CD4-positive, alpha-beta T cell (primary cell): ENCODE measurements at regions not wholly inside any gene's neighbourhood (a gene's known extent, or its start where the extent isn't known, plus 50 kb on each side); places are given as distances from the start of the nearest gene placed in this dataset.
"Not testable (repeated sequence)": the region's sequence is repeated elsewhere in the genome, so short reads cannot be mapped to it uniquely, and the experiment has no call there.

Experiments
- ATAC-seq: fragments of 200-7000 bp; cut with Tn5 transposase; one replicate; pipeline ENCODE4 v1.10.0; 2022; ENCODE audit warnings: mild to moderate bottlenecking; ENCODE audit not compliant: poor library complexity
- CTCF ChIA-PET: fragments of 350-600 bp; sonication (Branson Sonifier 250); formaldehyde crosslinking; loops from one replicate; lab custom pipeline; 2021; ENCODE audit warnings: antibody characterized with exemption, inconsistent platforms; lab: Charles Lee
- POLR2A ChIA-PET: fragments of 350-600 bp; sonication (Branson Sonifier 250); formaldehyde crosslinking; loops from one replicate; lab custom pipeline; 2021; ENCODE audit warnings: antibody characterized with exemption, inconsistent platforms; lab: Charles Lee
- DNase-seq, 14 experiments: peaks; one replicate each; pipeline ENCODE4 v3.0.0-alpha.2; 2013 to 2020; ENCODE audit warnings: mixed read lengths in 2 of 14
- H3K27ac ChIP-seq, 2 donors: one replicate each; pipeline versions ENCODE4 v1.5.1 to v1.7.0; 2013; ENCODE audit warnings: low read length in 2 of 2, low read depth in 1 of 2, mild to moderate bottlenecking in 1 of 2
- H3K27me3 ChIP-seq, 2 experiments: 1 replicate in 1 of 2; 2 replicates in 1 of 2; pipeline versions ENCODE4 v1.6.1 to v1.7.0; 2013; ENCODE audit warnings: low read length in 2 of 2, control low read depth in 1 of 2, mild to moderate bottlenecking in 1 of 2, moderate library complexity in 1 of 2; ENCODE audit not compliant: insufficient read depth in 2 of 2, control insufficient read depth in 1 of 2
- H3K36me3 ChIP-seq: one replicate; pipeline ENCODE4 v1.6.1; 2013; ENCODE audit warnings: low read length, control low read depth; ENCODE audit not compliant: insufficient read depth
- H3K4me1 ChIP-seq: one replicate; pipeline ENCODE4 v1.6.1; 2013; ENCODE audit warnings: low read length, control low read depth; ENCODE audit not compliant: insufficient read depth
- H3K4me3 ChIP-seq: one replicate; pipeline ENCODE4 v1.5.1; 2013; ENCODE audit warnings: mild to moderate bottlenecking, low read length, moderate library complexity
- H3K9me3 ChIP-seq, 2 experiments: 1 replicate in 1 of 2; 2 replicates in 1 of 2; pipeline versions ENCODE4 v1.6.1 to v1.7.0; 2013; ENCODE audit warnings: low read length in 2 of 2, mild to moderate bottlenecking in 2 of 2, control low read depth in 1 of 2, moderate library complexity in 1 of 2; ENCODE audit not compliant: control insufficient read depth in 1 of 2, insufficient read depth in 1 of 2
- H3K27ac Mint-ChIP-seq: one replicate; pipeline ENCODE4 v1.8.0; 2020; ENCODE audit warnings: mixed read lengths
- H3K27me3 Mint-ChIP-seq: one replicate; pipeline ENCODE4 v1.8.0; 2021; ENCODE audit warnings: mixed read lengths
- H3K36me3 Mint-ChIP-seq: one replicate; pipeline ENCODE4 v1.8.0; 2021; ENCODE audit warnings: low read depth, mixed read lengths
- H3K4me1 Mint-ChIP-seq: one replicate; pipeline ENCODE4 v1.8.0; 2021; ENCODE audit warnings: low read depth, mixed read lengths
- H3K4me3 Mint-ChIP-seq: one replicate; pipeline ENCODE4 v1.8.0; 2020; ENCODE audit warnings: mild to moderate bottlenecking, mixed read lengths
- H3K9me3 Mint-ChIP-seq: one replicate; pipeline ENCODE4 v1.8.0; 2020; ENCODE audit warnings: mixed read lengths
- intact Hi-C, 2 experiments: fragments of 100-400 bp; cut with DNase I in 1 of 2; cut with micrococcal nuclease in 1 of 2; formaldehyde crosslinking; loops; one replicate each; pipeline versions ENCODE4 v1.15.1 to v1.9.0; 2023 to 2025; cut with DNase I, micrococcal nuclease
- TF ChIP-seq, protein P1 (sequence below): fragments of 200-600 bp; IDR thresholded peaks from one replicate; pipeline ENCODE4 v1.8.0; 2022; ENCODE audit warnings: antibody characterized with exemption, mild to moderate bottlenecking

DNA sequence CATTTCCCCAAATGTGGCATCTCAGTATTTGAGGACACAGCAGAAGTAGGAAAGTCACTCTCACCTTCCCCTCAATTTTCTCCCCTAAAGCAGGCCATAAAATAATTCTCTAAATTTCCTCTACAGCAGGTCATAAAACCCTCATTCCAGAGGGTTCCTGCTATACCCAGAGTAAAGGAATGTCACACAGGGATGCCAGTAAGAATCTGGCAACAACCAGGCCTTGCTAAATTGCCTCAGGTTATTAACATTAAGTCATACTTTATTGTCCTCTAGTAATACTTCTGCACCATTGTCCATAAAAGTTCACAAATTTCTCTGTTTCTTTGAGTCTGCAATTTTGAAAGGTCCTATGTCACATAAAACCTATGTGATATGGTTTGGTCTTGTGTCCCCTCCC lies 685.7 kb upstream of the SLIT2 start:
- Histone ChIP-seq H3K9me3 (no peaks in the 10 kb centered on the region), H3K27me3 (no peaks in the 10 kb centered on the region), H3K4me3 (no peak overlapping the region), H3K27ac (no peak overlapping the region), H3K36me3 (no peaks in the 10 kb centered on the region), H3K4me1 (no peaks in the 10 kb centered on the region)
- H3K4me3 Mint-ChIP-seq = no peak overlapping the region
- no peak for DNase-seq
- H3K27me3 Mint-ChIP-seq = no peaks in the 10 kb centered on the region
- TF ChIP-seq, protein P1, sequence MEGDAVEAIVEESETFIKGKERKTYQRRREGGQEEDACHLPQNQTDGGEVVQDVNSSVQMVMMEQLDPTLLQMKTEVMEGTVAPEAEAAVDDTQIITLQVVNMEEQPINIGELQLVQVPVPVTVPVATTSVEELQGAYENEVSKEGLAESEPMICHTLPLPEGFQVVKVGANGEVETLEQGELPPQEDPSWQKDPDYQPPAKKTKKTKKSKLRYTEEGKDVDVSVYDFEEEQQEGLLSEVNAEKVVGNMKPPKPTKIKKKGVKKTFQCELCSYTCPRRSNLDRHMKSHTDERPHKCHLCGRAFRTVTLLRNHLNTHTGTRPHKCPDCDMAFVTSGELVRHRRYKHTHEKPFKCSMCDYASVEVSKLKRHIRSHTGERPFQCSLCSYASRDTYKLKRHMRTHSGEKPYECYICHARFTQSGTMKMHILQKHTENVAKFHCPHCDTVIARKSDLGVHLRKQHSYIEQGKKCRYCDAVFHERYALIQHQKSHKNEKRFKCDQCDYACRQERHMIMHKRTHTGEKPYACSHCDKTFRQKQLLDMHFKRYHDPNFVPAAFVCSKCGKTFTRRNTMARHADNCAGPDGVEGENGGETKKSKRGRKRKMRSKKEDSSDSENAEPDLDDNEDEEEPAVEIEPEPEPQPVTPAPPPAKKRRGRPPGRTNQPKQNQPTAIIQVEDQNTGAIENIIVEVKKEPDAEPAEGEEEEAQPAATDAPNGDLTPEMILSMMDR = no peak
- H3K27ac Mint-ChIP-seq = no peak overlapping the region
- CTCF ChIA-PET = interaction anchor here (1.2 kb wide), 1 partner anchor 22 kb away, joined by 3 read pairs; no protein-coding TSS in a partner anchor
- intact Hi-C loops = no loop called here
- H3K36me3 Mint-ChIP-seq = no peaks in the 10 kb centered on the region
- H3K4me1 Mint-ChIP-seq = no peaks in the 10 kb centered on the region
- H3K9me3 Mint-ChIP-seq = peaks cover 7% of the 10 kb centered on the region
- no peak for ATAC-seq
- POLR2A ChIA-PET = no interaction called here

DNA sequence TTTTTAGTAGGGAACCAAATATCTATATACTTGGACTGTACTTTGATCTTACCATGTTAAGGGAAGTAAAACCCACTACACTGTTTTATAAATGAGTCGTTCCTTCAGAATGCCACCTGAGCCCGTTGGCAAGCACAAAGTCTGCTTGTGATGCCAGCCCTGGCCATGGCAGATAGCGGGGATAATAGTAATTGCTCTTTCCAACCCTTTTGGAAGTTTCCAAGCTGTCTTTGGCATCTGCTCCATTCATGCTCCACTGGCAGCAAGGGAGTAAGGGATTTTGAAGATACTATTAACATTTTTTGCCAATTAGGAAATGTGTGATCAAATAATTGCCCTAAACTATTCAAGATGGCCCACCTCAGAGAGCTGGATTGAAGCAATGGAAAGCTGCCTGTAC lies 689.2 kb upstream of the SLIT2 start:
- Histone ChIP-seq H3K9me3 (no peaks in the 10 kb centered on the region), H3K27me3 (no peaks in the 10 kb centered on the region), H3K36me3 (no peaks in the 10 kb centered on the region), H3K4me1 (no peaks in the 10 kb centered on the region), H3K27ac (no peak overlapping the region), H3K4me3 (no peak overlapping the region)
- TF ChIP-seq, protein P1 = no peak
- H3K27ac Mint-ChIP-seq = no peak overlapping the region
- peaks cover 8% of the 10 kb centered on the region for H3K9me3 Mint-ChIP-seq
- ChIA-PET CTCF (no interaction called here), POLR2A (no interaction called here)
- intact Hi-C loops = no loop called here
- ATAC-seq (no peak), DNase-seq (no peak)
- H3K4me1 Mint-ChIP-seq = no peaks in the 10 kb centered on the region
- H3K4me3 Mint-ChIP-seq = no peak overlapping the region
- no peaks in the 10 kb centered on the region for H3K27me3 Mint-ChIP-seq
- no peaks in the 10 kb centered on the region for H3K36me3 Mint-ChIP-seq

DNA sequence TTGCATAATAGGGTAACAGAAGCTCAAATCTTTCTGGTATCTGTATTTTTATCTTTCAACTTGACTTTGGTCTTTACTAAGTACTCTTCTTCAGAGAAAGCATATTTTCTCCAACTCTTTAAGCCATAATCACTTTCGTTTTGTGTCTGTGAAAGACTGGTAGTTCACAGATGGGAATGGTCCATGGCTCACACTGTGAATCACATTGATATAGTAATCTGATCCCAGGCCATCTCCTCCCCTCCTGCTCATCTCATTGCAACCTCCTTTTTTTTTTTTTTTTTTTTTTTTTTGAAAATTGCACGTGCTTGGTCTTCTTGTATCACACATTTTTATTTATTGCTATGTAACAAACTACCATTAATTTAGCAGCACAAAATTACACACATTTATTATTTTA lies 694.5 kb upstream of the SLIT2 start:
- Mint-ChIP-seq H3K36me3 (no peaks in the 10 kb centered on the region), H3K27ac (no peak overlapping the region), H3K4me3 (no peak overlapping the region), H3K9me3 (peaks cover 4% of the 10 kb centered on the region), H3K27me3 (no peaks in the 10 kb centered on the region), H3K4me1 (no peaks in the 10 kb centered on the region)
- TF ChIP-seq, protein P1 = no peak
- intact Hi-C loops = no loop called here
- Histone ChIP-seq H3K36me3 (no peaks in the 10 kb centered on the region), H3K4me3 (no peak overlapping the region), H3K9me3 (peaks cover 0 to 4% of the 10 kb centered on the region in 2 experiments), H3K27me3 (no peaks in the 10 kb centered on the region), H3K27ac (no peak overlapping the region), H3K4me1 (no peaks in the 10 kb centered on the region)
- ATAC-seq = no peak
- CTCF ChIA-PET = no interaction called here
- POLR2A ChIA-PET = no interaction called here
- no peak for DNase-seq

DNA sequence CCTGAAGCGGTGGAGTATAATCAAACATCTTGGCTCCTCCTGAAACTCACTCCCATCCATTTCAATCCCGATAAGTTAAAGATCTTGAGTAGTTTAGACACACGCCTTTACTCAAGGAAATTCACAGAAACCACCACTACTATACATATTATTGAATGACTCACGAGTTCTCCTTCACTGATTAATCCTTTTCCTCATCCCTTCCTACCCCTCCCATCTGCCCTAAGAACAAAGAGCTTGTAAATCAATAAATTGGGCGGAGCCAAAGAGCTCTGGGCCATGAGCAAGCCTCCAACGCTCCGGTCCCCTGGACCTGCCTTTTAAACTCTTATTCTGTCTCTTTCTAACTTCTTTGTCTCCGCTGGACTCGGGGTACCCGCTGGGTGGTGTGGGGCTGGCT lies 695.4 kb upstream of the SLIT2 start:
- H3K27me3 Mint-ChIP-seq, POLR2A ChIA-PET, H3K27ac Mint-ChIP-seq, H3K36me3 Mint-ChIP-seq, H3K4me3 ChIP-seq, intact Hi-C loops, H3K9me3 ChIP-seq, H3K27me3 ChIP-seq, H3K4me1 ChIP-seq, H3K9me3 Mint-ChIP-seq, DNase-seq, H3K36me3 ChIP-seq, H3K4me1 Mint-ChIP-seq, ATAC-seq, CTCF ChIA-PET, H3K27ac ChIP-seq, H3K4me3 Mint-ChIP-seq: not testable (repeated sequence)
